ENCODE measurements at regions not wholly inside any gene's neighbourhood (a gene's known extent, or its start where the extent isn't known, plus 50 kb on each side); places are given as distances from the start of the nearest gene placed in this dataset.

DNA sequence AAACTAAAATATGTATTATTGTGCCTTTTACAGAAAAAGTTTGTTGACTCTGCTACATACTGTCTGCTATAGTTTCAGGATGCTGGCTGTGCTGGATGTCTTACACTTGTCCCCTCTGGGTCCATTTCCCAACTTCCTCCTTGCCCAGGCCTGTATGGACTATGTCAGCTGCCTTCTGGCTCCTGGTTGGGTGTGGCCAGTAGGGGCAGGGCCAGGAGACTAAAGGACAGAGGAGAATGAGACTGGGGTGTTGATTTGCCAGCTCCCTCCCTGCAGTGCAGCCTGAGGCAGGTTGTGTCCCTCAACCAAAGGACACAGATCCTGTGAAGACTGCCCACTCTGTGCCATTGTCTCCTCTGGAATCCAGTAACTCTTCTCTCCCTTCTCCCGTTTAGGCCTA, 90.6 kb upstream of the UBE2E2 start:
- TF ChIP-seq, protein P1, sequence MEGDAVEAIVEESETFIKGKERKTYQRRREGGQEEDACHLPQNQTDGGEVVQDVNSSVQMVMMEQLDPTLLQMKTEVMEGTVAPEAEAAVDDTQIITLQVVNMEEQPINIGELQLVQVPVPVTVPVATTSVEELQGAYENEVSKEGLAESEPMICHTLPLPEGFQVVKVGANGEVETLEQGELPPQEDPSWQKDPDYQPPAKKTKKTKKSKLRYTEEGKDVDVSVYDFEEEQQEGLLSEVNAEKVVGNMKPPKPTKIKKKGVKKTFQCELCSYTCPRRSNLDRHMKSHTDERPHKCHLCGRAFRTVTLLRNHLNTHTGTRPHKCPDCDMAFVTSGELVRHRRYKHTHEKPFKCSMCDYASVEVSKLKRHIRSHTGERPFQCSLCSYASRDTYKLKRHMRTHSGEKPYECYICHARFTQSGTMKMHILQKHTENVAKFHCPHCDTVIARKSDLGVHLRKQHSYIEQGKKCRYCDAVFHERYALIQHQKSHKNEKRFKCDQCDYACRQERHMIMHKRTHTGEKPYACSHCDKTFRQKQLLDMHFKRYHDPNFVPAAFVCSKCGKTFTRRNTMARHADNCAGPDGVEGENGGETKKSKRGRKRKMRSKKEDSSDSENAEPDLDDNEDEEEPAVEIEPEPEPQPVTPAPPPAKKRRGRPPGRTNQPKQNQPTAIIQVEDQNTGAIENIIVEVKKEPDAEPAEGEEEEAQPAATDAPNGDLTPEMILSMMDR (conservative IDR thresholded peaks at IDR 0.05; ENCODE audit: low read depth, low read length): no peak
- TF ChIP-seq EZH2 (IDR thresholded peaks at IDR 0.05; ENCODE audit: low read length, unreplicated experiment) (no peak), EZH2phosphoT487 (IDR thresholded peaks at IDR 0.05; ENCODE audit: borderline replicate concordance, low read length) (no peak)
